Neural cell (in vitro differentiated cells): ENCODE measurements at regions not wholly inside any gene's neighbourhood (a gene's known extent, or its start where the extent isn't known, plus 50 kb on each side); places are given as distances from the start of the nearest gene placed in this dataset.

ENCODE experiments used
- H2AFZ ChIP-seq: fragments of 200-600, 300-800 bp; sonication (generic), shearing (Covaris generic); 2 replicates; pipeline ENCODE4 v1.6.0; 2014; ENCODE audit warnings: low read depth, mild to moderate bottlenecking, antibody characterized with exemption, low read length, moderate library complexity
- H3F3A ChIP-seq: fragments of 200-600 bp; shearing (Covaris generic); 2 replicates; pipeline ENCODE4 v1.6.1; 2016; ENCODE audit warnings: mild to moderate bottlenecking, moderate library complexity, mixed read lengths, antibody characterized with exemption, low read length; ENCODE audit not compliant: insufficient read depth, poor library complexity, severe bottlenecking
- H3K27ac ChIP-seq: fragments of 200-600, 300-800 bp; sonication (generic), shearing (Covaris generic); 2 replicates; pipeline ENCODE4 v1.5.1; 2014; ENCODE audit warnings: mild to moderate bottlenecking, low read length, moderate library complexity
- H3K27me3 ChIP-seq: fragments of 300-800, 200-600 bp; sonication (generic), shearing (Covaris generic); 2 replicates; pipeline ENCODE4 v1.6.0; 2014; ENCODE audit warnings: mild to moderate bottlenecking, low read depth, low read length, moderate library complexity; ENCODE audit not compliant: insufficient read depth
- H3K36me3 ChIP-seq: fragments of 300-800, 200-600 bp; sonication (generic), shearing (Covaris generic); 2 replicates; pipeline ENCODE4 v1.5.1; 2014; ENCODE audit warnings: mild to moderate bottlenecking, antibody characterized with exemption, low read length, moderate library complexity; ENCODE audit not compliant: insufficient read depth
- H3K4me2 ChIP-seq: fragments of 300-800, 200-600 bp; sonication (generic), shearing (Covaris generic); 2 replicates; pipeline ENCODE4 v1.6.0; 2014; ENCODE audit warnings: mild to moderate bottlenecking, low read length
- H3K4me3 ChIP-seq: fragments of 300-800, 200-600 bp; sonication (generic), shearing (Covaris generic); 2 replicates; pipeline ENCODE4 v1.5.1; 2014; ENCODE audit warnings: mild to moderate bottlenecking, low read length, moderate library complexity
- H3K79me2 ChIP-seq: fragments of 200-600 bp; shearing (Covaris generic); replicated peaks from 2 replicates; pipeline ENCODE4 v1.6.0; 2014; ENCODE audit warnings: mild to moderate bottlenecking, low read length, moderate library complexity; ENCODE audit not compliant: insufficient read depth
- H3K9ac ChIP-seq: fragments of 300-800, 200-600 bp; sonication (generic), shearing (Covaris generic); 2 replicates; pipeline ENCODE4 v1.6.1; 2016; ENCODE audit warnings: mild to moderate bottlenecking, low read length, mixed read lengths
- H3K9me2 ChIP-seq: fragments of 200-600 bp; shearing (Covaris generic); 2 replicates; pipeline ENCODE4 v1.6.1; 2016; ENCODE audit warnings: mild to moderate bottlenecking, low read length, mixed read lengths; ENCODE audit not compliant: insufficient read depth
- H3K9me3 ChIP-seq: fragments of 200-600, 300-800 bp; sonication (generic), shearing (Covaris generic); 2 replicates; pipeline ENCODE4 v1.6.1; 2016; ENCODE audit warnings: mild to moderate bottlenecking, mixed run types, low read length, moderate library complexity, mixed read lengths
- H4K20me1 ChIP-seq: fragments of 200-600 bp; shearing (Covaris generic); 2 replicates; pipeline ENCODE4 v1.6.1; 2016; ENCODE audit warnings: mild to moderate bottlenecking, mixed run types; ENCODE audit not compliant: insufficient read depth
- EP300 ChIP-seq: fragments of 450-650 bp; conservative IDR thresholded peaks from 2 replicates; pipeline ENCODE4 v1.6.1; 2014; ENCODE audit warnings: antibody characterized with exemption, mild to moderate bottlenecking, moderate library complexity; ENCODE audit not compliant: poor library complexity, severe bottlenecking
- EZH2 ChIP-seq: fragments of 200-600, 300-800 bp; shearing (Covaris generic), sonication (generic); IDR thresholded peaks from 2 replicates; pipeline ENCODE4 v1.6.1; 2014; ENCODE audit warnings: antibody characterized with exemption, low read length, borderline replicate concordance, mild to moderate bottlenecking; ENCODE audit not compliant: insufficient read depth, poor library complexity, severe bottlenecking
- MXI1 ChIP-seq: fragments of 450-650 bp; conservative IDR thresholded peaks from 2 replicates; pipeline ENCODE4 v1.6.1; 2014; ENCODE audit warnings: antibody characterized with exemption, mild to moderate bottlenecking; ENCODE audit not compliant: poor library complexity, severe bottlenecking
- POLR2AphosphoS5 ChIP-seq: IDR thresholded peaks from 2 replicates; pipeline ENCODE4 v1.6.1; 2012
- RAD21 ChIP-seq: fragments of 450-650 bp; conservative IDR thresholded peaks from 2 replicates; pipeline ENCODE4 v1.6.1; 2014; ENCODE audit warnings: antibody characterized with exemption, mild to moderate bottlenecking, moderate library complexity
- SMC3 ChIP-seq: fragments of 450-650 bp; conservative IDR thresholded peaks from 2 replicates; pipeline ENCODE4 v1.6.1; 2014; ENCODE audit warnings: antibody characterized with exemption, mild to moderate bottlenecking, moderate library complexity; ENCODE audit not compliant: poor library complexity
- TAF1 ChIP-seq: IDR thresholded peaks from 2 replicates; pipeline ENCODE4 v1.6.1; 2012; ENCODE audit warnings: low read depth
- TF ChIP-seq, protein P1 (sequence below): IDR thresholded peaks from 2 replicates; pipeline ENCODE4 v1.6.1; 2012; ENCODE audit warnings: borderline replicate concordance
- TF ChIP-seq, protein P2 (sequence below): fragments of 450-650 bp; IDR thresholded peaks from 2 replicates; pipeline ENCODE4 v1.5.1; 2014; ENCODE audit warnings: antibody characterized with exemption, mild to moderate bottlenecking, moderate library complexity; ENCODE audit not compliant: poor library complexity, severe bottlenecking

DNA sequence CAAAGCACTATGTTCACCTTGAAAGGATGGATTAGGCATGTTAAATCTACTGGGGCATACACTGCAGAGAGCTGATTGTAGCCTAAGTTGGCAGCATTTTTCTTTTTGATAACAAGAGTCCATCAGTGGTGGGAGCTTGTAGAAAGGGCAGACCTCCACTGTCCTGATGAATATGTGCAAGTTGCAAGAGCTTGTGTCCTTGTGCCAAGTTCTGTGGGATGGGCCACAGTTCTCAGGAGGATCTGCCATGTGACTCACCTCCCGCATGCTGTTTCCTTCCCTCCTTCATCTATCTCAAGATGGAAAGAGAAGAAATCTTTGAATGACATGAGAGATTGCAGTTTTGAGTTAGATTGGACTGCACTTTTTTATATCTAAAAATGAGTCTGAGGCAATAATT, 58.3 kb upstream of the GGTLC1 start:
- Histone ChIP-seq H3K27me3 (no peaks in the 10 kb centered on the region), H3K9me2 (no peaks in the 10 kb centered on the region), H3K27ac (no peak overlapping the region), H3K9me3 (no peaks in the 10 kb centered on the region), H3K79me2 (no peaks in the 10 kb centered on the region), H3K36me3 (no peaks in the 10 kb centered on the region), H2AFZ (no peak overlapping the region), H3K4me2 (no peak overlapping the region), H4K20me1 (no peaks in the 10 kb centered on the region), H3K4me3 (no peak overlapping the region), H3K9ac (no peak overlapping the region), H3F3A (no peaks in the 10 kb centered on the region)
- TF ChIP-seq, protein P1, sequence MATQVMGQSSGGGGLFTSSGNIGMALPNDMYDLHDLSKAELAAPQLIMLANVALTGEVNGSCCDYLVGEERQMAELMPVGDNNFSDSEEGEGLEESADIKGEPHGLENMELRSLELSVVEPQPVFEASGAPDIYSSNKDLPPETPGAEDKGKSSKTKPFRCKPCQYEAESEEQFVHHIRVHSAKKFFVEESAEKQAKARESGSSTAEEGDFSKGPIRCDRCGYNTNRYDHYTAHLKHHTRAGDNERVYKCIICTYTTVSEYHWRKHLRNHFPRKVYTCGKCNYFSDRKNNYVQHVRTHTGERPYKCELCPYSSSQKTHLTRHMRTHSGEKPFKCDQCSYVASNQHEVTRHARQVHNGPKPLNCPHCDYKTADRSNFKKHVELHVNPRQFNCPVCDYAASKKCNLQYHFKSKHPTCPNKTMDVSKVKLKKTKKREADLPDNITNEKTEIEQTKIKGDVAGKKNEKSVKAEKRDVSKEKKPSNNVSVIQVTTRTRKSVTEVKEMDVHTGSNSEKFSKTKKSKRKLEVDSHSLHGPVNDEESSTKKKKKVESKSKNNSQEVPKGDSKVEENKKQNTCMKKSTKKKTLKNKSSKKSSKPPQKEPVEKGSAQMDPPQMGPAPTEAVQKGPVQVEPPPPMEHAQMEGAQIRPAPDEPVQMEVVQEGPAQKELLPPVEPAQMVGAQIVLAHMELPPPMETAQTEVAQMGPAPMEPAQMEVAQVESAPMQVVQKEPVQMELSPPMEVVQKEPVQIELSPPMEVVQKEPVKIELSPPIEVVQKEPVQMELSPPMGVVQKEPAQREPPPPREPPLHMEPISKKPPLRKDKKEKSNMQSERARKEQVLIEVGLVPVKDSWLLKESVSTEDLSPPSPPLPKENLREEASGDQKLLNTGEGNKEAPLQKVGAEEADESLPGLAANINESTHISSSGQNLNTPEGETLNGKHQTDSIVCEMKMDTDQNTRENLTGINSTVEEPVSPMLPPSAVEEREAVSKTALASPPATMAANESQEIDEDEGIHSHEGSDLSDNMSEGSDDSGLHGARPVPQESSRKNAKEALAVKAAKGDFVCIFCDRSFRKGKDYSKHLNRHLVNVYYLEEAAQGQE = no peak
- no peak for TF ChIP-seq RAD21
- TF ChIP-seq TAF1 = no peak
- no peak for TF ChIP-seq MXI1
- TF ChIP-seq EZH2 = no peak
- TF ChIP-seq, protein P2, sequence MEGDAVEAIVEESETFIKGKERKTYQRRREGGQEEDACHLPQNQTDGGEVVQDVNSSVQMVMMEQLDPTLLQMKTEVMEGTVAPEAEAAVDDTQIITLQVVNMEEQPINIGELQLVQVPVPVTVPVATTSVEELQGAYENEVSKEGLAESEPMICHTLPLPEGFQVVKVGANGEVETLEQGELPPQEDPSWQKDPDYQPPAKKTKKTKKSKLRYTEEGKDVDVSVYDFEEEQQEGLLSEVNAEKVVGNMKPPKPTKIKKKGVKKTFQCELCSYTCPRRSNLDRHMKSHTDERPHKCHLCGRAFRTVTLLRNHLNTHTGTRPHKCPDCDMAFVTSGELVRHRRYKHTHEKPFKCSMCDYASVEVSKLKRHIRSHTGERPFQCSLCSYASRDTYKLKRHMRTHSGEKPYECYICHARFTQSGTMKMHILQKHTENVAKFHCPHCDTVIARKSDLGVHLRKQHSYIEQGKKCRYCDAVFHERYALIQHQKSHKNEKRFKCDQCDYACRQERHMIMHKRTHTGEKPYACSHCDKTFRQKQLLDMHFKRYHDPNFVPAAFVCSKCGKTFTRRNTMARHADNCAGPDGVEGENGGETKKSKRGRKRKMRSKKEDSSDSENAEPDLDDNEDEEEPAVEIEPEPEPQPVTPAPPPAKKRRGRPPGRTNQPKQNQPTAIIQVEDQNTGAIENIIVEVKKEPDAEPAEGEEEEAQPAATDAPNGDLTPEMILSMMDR = no peak
- no peak for TF ChIP-seq EP300
- no peak for TF ChIP-seq SMC3
- no peak for TF ChIP-seq POLR2AphosphoS5

DNA sequence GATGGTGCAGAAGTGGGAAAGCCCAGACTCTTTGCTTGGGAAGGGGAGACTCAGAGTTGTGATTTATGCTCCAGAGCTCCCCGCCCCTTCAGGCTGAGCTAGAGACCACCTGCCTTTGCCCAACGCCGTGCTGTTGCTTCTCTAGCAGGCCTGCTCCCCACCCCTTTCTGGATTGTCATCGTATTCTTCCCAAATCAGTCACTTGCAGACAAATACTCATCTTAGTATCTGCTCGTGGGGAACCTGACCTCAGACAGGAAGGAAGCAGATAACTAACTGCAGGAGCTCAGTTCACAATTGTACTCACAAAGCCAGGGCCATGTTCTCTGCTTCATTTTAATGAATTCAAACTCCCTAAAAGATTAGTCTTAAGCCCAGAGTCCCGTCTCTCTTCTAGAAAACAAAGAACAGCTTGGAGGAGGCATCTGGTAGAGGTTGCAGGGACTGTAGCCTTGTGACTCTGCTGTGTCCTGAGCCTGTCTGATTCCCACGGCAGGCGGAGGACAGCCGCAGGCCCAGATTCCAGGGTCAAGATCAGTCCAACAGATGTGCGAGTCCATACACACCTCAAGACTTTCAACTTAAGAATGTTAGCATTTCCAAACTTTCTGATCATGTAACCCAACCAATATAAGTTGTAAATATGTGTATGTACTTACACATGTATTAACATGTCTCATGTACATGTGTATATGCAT, 57.2 kb upstream of the GGTLC1 start:
- Histone ChIP-seq H3K79me2 (no peaks in the 10 kb centered on the region), H3K9me2 (no peaks in the 10 kb centered on the region), H3K27ac (no peak overlapping the region), H3K9me3 (no peaks in the 10 kb centered on the region), H4K20me1 (no peaks in the 10 kb centered on the region), H2AFZ (no peak overlapping the region), H3K9ac (no peak overlapping the region), H3K36me3 (no peaks in the 10 kb centered on the region), H3K27me3 (no peaks in the 10 kb centered on the region), H3K4me2 (no peak overlapping the region), H3F3A (no peaks in the 10 kb centered on the region), H3K4me3 (no peak overlapping the region)
- TF ChIP-seq EP300 (no peak), MXI1 (no peak), SMC3 (no peak), POLR2AphosphoS5 (no peak), EZH2 (no peak), TAF1 (no peak), RAD21 (no peak)
- TF ChIP-seq, protein P1 = no peak
- TF ChIP-seq, protein P2 = no peak
